Adrenal gland (tissue), 9 donors: ENCODE measurements at regions not wholly inside any gene's neighbourhood (a gene's known extent, or its start where the extent isn't known, plus 50 kb on each side); places are given as distances from the start of the nearest gene placed in this dataset.

ENCODE experiments used
- DNase-seq, 7 donors: peaks; one replicate each; pipeline ENCODE4 v3.0.0-alpha.2; 2019 to 2020
- H3K27ac ChIP-seq, 5 donors: fragments of 200-600 bp; sonication (generic) in 4 of 5; 1 replicate in 3 of 5; 2 replicates in 2 of 5; pipeline versions ENCODE4 v1.5.1 to v1.8.0; 2016 to 2020; ENCODE audit warnings: mild to moderate bottlenecking in 1 of 5
- H3K27me3 ChIP-seq: fragments of 200-600 bp; 2 replicates; pipeline ENCODE4 v1.8.0; 2021
- H3K36me3 ChIP-seq, 2 donors: fragments of 200-600 bp; replicated peaks in 1 of 2; 1 replicate in 1 of 2; 2 replicates in 1 of 2; pipeline versions ENCODE4 v1.5.1 to v1.8.0; 2018 to 2022
- H3K4me1 ChIP-seq, 2 donors: fragments of 200-600 bp; replicated peaks in 1 of 2; 1 replicate in 1 of 2; 2 replicates in 1 of 2; pipeline versions ENCODE4 v1.5.1 to v1.8.0; 2018 to 2021
- H3K4me3 ChIP-seq, 4 donors: fragments of 200-600 bp; sonication (generic) in 3 of 4; one replicate each; pipeline ENCODE4 v1.5.1; 2016 to 2018
- H3K9me3 ChIP-seq, 3 donors: fragments of 200-600 bp; sonication (generic) in 1 of 3; replicated peaks in 1 of 3; 1 replicate in 2 of 3; 2 replicates in 1 of 3; pipeline versions ENCODE4 v1.5.1 to v1.8.0; 2016 to 2021
- POLR2A ChIP-seq, 2 donors: fragments of 450-650 bp; IDR thresholded peaks; one replicate each; pipeline ENCODE4 v1.6.1; 2017; ENCODE audit warnings: antibody characterized with exemption in 2 of 2, mild to moderate bottlenecking in 2 of 2, moderate library complexity in 1 of 2
- WGBS, 4 donors: extraction: QIAGEN DNeasy Blood & Tissue Kit in 2 of 4; methylation state at CpG; one replicate each; pipeline versions ENCODE4 v1.1.5 to v1.1.7; 2013 to 2017; 5-methylcytosine and 5-hydroxymethylcytosine counted together
- intact Hi-C, 2 donors: fragments of 100-400 bp; cut with DNase I; formaldehyde crosslinking; loops; one replicate each; pipeline versions ENCODE4 v1.14.1 to v1.15.0; 2022 to 2023
- TF ChIP-seq, protein P1 (sequence below), 6 experiments: fragments of 450-650 bp in 4 of 6; fragments of 200-600 bp in 2 of 6; sonication (generic) in 1 of 6; IDR thresholded peaks; 1 replicate in 5 of 6; 2 replicates in 1 of 6; pipeline versions ENCODE4 v1.5.1 to v1.8.0; 2016 to 2021; ENCODE audit warnings: antibody characterized with exemption in 6 of 6, mild to moderate bottlenecking in 2 of 6, moderate library complexity in 1 of 6
- donor health status: healthy with polysubstance abuse.
- donor health status: Bipolar disorder and iron deficiency.
- donor health status: DM: yes; HTN: yes; CAD: no.
- donor health status: DM: no; HTN: no; CAD: no.
- donor health status: DM: no; HTN: no; CAD: no.

DNA sequence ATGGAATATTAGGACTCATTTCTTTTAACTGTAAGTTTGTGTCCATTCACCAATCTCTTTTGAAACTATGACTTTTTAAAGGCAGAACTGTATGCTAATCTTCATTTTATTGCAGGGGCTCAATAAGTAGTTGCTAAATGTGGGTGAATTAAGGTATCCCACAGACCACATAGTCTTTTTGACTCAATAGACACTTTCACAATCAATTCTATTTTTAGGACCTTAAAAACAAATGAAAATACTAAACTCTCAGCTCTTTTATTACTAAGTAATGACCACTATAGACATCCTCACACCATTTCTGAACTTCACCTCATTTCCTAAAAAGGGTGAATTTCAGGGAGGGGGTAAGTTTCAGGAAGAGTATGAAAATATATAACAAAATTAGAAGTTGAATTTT, 106.8 kb upstream of the BEND6 start:
- intact Hi-C loops: no loop called here
- TF ChIP-seq POLR2A (IDR thresholded peaks at IDR 0.05): no peak
- TF ChIP-seq, protein P1, sequence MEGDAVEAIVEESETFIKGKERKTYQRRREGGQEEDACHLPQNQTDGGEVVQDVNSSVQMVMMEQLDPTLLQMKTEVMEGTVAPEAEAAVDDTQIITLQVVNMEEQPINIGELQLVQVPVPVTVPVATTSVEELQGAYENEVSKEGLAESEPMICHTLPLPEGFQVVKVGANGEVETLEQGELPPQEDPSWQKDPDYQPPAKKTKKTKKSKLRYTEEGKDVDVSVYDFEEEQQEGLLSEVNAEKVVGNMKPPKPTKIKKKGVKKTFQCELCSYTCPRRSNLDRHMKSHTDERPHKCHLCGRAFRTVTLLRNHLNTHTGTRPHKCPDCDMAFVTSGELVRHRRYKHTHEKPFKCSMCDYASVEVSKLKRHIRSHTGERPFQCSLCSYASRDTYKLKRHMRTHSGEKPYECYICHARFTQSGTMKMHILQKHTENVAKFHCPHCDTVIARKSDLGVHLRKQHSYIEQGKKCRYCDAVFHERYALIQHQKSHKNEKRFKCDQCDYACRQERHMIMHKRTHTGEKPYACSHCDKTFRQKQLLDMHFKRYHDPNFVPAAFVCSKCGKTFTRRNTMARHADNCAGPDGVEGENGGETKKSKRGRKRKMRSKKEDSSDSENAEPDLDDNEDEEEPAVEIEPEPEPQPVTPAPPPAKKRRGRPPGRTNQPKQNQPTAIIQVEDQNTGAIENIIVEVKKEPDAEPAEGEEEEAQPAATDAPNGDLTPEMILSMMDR (IDR thresholded peaks at IDR 0.05): no peak
- no peak overlapping the region for H3K27ac ChIP-seq
- H3K4me3 ChIP-seq: no peak overlapping the region
- H3K27me3 ChIP-seq: no peaks in the 10 kb centered on the region
- H3K36me3 ChIP-seq: no peaks in the 10 kb centered on the region
- no peaks in the 10 kb centered on the region for H3K9me3 ChIP-seq
- H3K4me1 ChIP-seq: peaks cover 15 to 18% of the 10 kb centered on the region in 2 donors
- no peak for DNase-seq

DNA sequence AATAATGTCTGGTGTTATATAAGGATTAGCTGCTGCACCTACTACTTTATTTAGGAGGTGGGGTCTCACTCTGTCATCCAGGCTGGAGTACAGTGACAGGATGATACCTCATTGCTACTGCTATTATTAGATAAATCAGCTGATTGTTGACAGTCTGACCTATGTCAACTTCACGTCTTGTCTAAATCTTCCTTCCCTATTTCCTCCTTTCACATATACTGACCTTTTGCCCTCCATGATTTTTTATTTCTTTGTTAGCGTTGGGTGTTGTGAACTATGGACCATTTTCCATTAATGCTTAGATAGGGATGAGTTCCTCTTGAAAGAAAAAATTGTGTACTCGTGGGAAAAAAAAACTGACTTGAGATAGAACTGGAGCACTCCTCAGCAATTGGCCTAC, 109.9 kb upstream of the BEND6 start:
- no peak for DNase-seq
- no peak overlapping the region for H3K4me3 ChIP-seq
- WGBS, 4 donors: 74 to 84% (median 81%) methylated on average over 3 of the region's 3 CpGs
- intact Hi-C loops: no loop called here
- H3K36me3 ChIP-seq: no peaks in the 10 kb centered on the region
- H3K27me3 ChIP-seq: no peaks in the 10 kb centered on the region
- no peaks in the 10 kb centered on the region for H3K9me3 ChIP-seq
- TF ChIP-seq, protein P1 (IDR thresholded peaks at IDR 0.05): no peak
- TF ChIP-seq POLR2A (IDR thresholded peaks at IDR 0.05): no peak
- peaks cover 11 to 20% of the 10 kb centered on the region in 2 donors for H3K4me1 ChIP-seq
- H3K27ac ChIP-seq: no peak overlapping the region

DNA sequence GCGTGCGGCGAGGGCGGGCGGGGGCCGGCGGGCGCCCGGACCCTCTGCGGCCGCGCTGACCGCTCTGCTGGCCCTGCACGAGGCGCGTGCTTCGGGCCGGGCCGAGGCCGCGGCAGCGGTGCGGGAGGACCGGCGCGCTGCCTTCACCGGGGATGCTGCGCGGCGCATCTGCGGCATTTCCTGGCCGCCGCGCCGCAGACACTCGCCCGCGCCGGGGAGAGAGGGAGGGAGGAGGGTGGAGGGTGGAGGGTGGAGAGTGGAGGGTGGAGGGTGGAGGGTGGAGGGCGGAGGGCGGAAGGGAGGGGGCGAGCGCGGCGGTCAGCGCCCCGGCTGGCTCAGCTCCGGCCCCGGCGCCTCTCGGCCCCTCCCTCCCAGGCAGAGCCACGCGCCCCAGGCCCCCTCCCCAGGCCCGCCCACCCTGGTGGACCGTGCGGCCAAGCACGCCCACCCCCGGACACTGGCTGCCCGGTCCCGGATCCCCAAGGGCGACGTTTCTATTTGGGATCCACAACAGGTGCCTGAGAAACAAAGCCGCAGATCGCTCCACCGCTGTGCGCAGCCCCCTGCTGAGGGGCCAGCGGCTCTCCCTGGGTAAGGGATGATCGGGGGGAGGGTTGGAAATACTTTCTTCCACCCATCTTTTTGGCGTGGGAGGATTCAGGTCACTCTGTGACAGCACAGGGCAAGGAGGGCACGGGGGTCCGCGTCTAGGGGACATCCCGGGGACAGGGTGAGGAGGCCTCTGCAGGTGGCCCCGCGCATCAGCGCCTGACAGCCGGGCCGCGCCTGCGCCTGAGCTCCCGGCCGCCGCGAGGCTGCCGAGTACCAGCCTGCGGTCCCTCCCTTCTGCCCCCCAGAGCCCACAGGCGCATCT, 111.2 kb upstream of the BEND6 start:
- TF ChIP-seq, protein P1 (IDR thresholded peaks at IDR 0.05): peak in 4 of 6 experiments; percentile 25 to 44 (median 42)
- peak; percentile 15 to 42 for TF ChIP-seq POLR2A (IDR thresholded peaks at IDR 0.05)
- no peaks in the 10 kb centered on the region for H3K27me3 ChIP-seq
- peaks cover 10 to 25% of the 10 kb centered on the region in 2 donors for H3K4me1 ChIP-seq
- WGBS, 4 donors: 0 to 2% (median 1%) methylated on average over 2 to 86 of the region's 87 CpGs
- no peaks in the 10 kb centered on the region for H3K36me3 ChIP-seq
- peak overlapping the region in 3 of 4 donors; percentile 68 to 77 (median 71) for H3K4me3 ChIP-seq
- intact Hi-C loops: no loop called here
- H3K27ac ChIP-seq: peak overlapping the region in 4 of 5 donors; percentile 32 to 84 (median 76)
- DNase-seq: peak; percentile 47 to 80 (median 67)
- H3K9me3 ChIP-seq: no peaks in the 10 kb centered on the region

GRCh38 chr6:56842686-56843475, 112.0 kb upstream of the BEND6 start:
- Histone ChIP-seq H3K27me3 (no peaks in the 10 kb centered on the region), H3K4me1 (peaks cover 10 to 25% of the 10 kb centered on the region in 2 donors), H3K27ac (peak overlapping the region in 3 of 5 donors; percentile 73 to 84 (median 79)), H3K9me3 (no peaks in the 10 kb centered on the region), H3K36me3 (no peaks in the 10 kb centered on the region), H3K4me3 (peak overlapping the region in 3 of 4 donors; percentile 67 to 77 (median 68))
- 2 to 13% (median 5%) methylated on average over 9 to 47 of the region's 47 CpGs for WGBS, 4 donors
- intact Hi-C loops: no loop called here
- peak in 5 of 7 donors; percentile 26 to 49 (median 36) for DNase-seq
- TF ChIP-seq, protein P1 (IDR thresholded peaks at IDR 0.05): peak in 1 of 6 experiments; percentile 7
- peak in 1 of 2 donors; percentile 40 for TF ChIP-seq POLR2A (IDR thresholded peaks at IDR 0.05)
